KOPT-K1 (cell line): ENCODE measurements at regions not wholly inside any gene's neighbourhood (a gene's known extent, or its start where the extent isn't known, plus 50 kb on each side); places are given as distances from the start of the nearest gene placed in this dataset.

Experiments used
- H3K27ac ChIP-seq: fragments of 200-600 bp; sonication (generic); 2 replicates; pipeline ENCODE4 v1.5.1; 2016; ENCODE audit warnings: antibody characterized with exemption, mild to moderate bottlenecking, low read depth, low read length; ENCODE audit not compliant: poor library complexity, severe bottlenecking
- H3K36me3 ChIP-seq: fragments of 200-600 bp; sonication (generic); 2 replicates; pipeline ENCODE4 v1.5.1; 2017; ENCODE audit warnings: antibody characterized with exemption, mild to moderate bottlenecking, low read length, moderate library complexity; ENCODE audit not compliant: insufficient read depth
- H3K9me3 ChIP-seq: fragments of 200-600 bp; sonication (generic); 2 replicates; pipeline ENCODE4 v1.5.1; 2017; ENCODE audit warnings: antibody characterized with exemption, low read length, mild to moderate bottlenecking; ENCODE audit not compliant: insufficient read depth, poor library complexity, severe bottlenecking

DNA sequence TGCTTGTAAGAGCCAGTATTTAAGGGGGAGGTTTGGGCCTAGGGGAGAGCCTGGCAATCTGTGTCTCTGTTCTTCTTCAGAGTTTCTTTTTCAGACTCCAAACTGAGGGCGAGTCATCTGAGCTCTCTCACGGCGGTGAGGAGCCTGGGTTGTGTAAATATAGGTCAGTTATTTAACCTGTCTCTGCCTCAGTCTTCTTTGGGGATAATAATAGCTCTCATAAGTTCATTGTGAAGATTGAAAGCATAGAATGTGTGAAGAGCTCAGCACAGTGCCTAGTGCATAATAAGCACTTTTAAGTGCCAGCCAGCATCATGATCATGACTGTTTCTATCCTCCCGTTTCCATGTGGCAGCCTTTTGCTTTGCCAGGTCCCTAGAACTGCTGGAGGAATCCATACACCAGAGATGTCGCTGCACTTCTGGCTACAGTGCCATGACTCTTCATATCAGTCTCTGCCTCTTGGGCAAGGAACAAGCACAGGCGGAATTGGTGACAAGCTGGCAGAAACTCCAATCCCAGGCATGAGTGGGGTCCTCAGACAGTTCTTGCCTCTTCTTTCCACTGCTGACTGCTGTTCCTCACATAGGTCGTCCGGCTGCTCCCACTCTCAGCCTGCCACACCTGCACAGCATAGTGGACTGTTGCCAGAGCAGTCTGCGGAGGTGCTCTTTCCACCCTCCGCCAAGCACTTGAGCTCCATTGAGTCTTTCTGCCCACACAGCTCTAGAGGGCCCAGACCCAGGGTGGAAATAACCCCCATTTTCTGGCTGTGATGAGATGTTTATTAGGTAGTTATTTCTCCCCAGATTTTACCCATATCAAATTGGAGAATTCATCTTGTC is 103.7 kb upstream of the MAML3 start:
- Histone ChIP-seq H3K9me3 (no peaks in the 10 kb centered on the region), H3K27ac (no peak overlapping the region)

DNA sequence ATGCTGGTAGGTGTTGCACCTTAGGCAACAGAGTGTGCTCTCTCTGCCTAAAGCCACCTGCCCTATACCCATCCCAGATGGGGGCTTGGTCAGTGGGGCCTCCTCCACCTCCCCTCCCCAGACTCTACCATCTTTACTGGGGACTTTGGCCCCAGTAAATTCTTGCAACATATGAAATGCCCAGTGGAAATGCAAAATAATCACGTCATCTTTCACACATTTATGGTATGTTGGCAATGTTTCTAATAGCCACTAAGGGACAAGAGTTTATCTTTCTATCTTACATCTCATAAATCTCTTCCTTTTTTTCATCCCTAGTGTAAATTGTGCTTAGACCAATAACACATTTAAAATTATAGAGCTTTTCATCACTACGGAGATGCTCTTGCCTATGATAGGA is 103.0 kb upstream of the MAML3 start:
- H3K27ac ChIP-seq: no peak overlapping the region

More for the DNA sequence above, 103.7 kb upstream of the MAML3 start:
- no peaks in the 10 kb centered on the region for H3K36me3 ChIP-seq

DNA sequence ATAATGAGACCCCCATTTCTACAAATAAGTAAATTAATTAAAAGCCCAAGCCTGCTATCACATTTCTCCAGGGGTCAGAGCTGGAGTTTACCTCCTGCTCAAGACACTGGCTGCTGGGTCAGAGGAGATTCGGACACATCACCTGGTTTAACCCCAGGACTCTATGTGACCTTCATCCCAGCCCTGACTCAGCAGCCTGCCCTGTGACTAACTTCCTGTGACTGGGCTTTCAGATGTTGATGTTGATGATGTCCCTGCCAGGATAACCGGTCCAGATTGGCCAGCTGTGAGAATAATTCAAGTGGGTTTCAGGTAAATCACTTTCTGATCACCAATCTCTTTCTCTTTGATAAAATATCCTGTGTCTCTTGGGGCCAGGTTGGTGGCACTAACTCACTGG is 102.4 kb upstream of the MAML3 start:
- H3K9me3 ChIP-seq: no peaks in the 10 kb centered on the region
- no peaks in the 10 kb centered on the region for H3K36me3 ChIP-seq
- H3K27ac ChIP-seq: no peak overlapping the region

More for the DNA sequence above, 103.0 kb upstream of the MAML3 start:
- Histone ChIP-seq H3K36me3 (no peaks in the 10 kb centered on the region), H3K9me3 (no peaks in the 10 kb centered on the region)

DNA sequence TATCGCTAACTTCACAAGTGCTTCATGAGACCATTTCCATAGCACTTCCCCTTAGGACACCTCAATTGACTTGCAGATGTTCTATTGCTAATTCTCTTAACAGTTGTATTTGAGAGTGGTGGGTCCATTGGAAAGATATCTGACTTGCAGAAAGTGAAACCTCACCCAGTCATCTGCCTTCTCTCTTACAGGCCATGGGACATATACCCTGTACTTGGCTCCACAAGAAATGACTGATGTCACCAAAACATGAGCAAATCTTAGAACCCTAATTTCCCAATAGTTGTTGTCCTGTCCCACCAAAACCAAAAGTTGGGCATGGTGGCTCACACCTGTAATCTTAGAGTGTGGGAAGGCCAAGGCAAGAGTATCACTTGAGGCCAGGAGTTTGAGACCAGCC is 101.9 kb upstream of the MAML3 start:
- Histone ChIP-seq H3K27ac (no peak overlapping the region), H3K36me3 (no peaks in the 10 kb centered on the region), H3K9me3 (no peaks in the 10 kb centered on the region)

DNA sequence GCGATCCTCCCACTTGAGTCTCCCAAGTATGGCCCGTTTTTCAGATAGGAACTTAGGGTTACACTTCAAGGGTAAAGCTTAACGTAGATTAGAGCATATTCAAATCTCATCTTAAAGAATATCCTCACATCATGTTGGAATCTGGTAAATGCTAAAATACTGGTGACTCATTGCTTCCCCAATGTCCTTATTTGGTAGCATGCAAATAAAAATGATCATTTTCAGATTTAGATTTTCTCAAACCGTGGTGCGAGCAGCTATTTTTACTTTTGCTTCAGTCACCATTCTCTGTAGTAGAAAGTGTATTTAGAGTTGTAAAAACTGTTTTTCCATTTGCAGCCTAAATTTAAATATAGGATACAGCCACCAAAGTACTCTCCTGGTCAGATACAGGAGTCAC is 101.5 kb upstream of the MAML3 start:
- Histone ChIP-seq H3K9me3 (no peaks in the 10 kb centered on the region), H3K36me3 (no peaks in the 10 kb centered on the region), H3K27ac (no peak overlapping the region)

DNA sequence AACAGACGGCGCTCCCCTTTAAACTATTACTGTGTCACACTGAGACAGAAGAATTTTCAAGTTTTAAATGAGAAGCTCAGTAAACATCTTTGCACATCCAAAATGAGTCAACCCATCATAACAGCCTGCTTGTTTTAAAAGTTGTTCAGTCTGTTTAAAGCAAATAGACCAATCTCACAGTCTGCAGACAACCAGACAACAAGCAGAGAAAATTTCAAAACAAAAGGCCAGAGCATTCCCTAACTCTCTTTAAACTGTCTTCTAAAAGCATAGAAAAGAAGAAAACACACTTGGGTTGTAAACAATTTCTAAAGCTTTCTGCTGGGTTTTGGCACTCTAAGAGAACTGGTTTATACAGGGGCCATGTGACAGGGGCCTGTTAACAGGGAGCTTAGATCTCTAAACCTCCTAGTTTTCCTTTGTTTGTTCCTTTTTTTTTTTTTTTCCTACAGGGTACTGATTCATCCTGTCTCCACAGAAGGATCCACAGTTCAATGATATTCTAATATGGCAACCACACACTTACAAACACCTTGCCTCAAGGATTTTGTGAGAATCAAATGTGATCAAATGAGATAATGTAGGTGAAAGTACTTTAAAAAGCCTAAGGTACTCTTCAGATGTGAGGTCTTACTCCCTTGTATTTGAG is 100.8 kb upstream of the MAML3 start:
- Histone ChIP-seq H3K36me3 (no peaks in the 10 kb centered on the region), H3K27ac (no peak overlapping the region), H3K9me3 (no peaks in the 10 kb centered on the region)

DNA sequence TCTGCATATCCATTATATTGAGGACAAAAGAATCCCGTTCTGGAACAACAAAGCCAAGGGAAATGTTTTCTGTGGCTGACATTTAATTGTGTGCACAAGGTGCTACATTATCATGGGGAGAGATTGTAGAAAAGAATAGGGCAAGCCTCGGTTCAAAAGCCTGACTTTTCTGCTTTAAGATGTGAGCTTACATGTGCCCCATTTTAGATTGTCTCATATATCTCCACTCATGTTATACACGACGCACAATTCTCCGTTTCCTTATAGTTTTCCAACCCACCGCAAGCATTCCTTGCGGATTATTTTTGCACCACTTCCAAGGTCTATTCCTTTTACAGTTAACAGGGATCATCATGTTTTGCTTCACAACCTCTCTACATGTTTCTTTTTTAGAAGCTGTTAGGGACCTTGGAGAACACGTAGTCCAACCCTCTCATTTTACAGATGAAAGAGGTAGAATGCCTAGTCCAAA is 99.6 kb upstream of the MAML3 start:
- no peaks in the 10 kb centered on the region for H3K9me3 ChIP-seq
- no peaks in the 10 kb centered on the region for H3K36me3 ChIP-seq
- H3K27ac ChIP-seq: no peak overlapping the region

DNA sequence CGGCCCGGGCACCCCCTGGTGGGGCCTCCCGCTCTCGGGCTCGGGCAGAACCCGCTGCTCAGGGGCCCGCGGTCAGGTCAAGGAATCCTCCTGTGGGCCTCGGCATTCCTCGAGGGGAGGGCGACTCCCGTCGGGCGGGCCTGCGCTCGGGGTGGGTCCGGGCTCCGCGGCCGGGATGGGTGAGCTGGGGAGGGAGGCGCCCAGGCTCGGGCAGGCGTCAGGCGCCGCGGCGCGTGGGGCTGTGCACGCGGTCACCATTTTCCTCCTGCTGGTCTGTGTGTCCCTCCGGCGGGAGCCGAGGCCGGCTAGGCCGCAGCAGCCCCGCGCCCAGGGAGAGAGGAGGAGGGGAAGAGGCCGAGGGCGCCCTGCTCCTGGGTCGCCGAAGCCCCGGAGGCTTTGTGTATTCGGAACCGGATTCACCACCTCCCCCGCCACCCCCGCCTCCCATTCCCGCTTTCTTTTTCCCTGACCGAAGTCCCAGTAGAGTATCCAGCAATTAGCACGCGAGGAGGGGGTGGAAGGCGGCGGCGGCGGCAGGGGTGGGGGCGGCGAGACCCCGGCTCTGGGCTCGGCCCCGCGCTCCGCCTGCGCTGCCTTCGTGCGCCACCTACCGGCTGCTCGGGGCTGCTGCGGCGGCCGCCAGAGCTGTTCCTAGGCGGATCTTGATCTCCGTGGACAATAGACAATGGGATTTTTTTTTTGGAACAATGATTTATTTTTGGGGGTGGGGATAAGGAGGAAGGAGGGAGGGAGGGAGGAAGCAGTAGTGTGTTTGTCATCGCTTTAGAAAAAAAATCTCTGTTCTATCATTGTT is 99.0 kb upstream of the MAML3 start:
- Histone ChIP-seq H3K36me3 (no peaks in the 10 kb centered on the region), H3K27ac (peak overlapping the region; percentile 64), H3K9me3 (no peaks in the 10 kb centered on the region)

DNA sequence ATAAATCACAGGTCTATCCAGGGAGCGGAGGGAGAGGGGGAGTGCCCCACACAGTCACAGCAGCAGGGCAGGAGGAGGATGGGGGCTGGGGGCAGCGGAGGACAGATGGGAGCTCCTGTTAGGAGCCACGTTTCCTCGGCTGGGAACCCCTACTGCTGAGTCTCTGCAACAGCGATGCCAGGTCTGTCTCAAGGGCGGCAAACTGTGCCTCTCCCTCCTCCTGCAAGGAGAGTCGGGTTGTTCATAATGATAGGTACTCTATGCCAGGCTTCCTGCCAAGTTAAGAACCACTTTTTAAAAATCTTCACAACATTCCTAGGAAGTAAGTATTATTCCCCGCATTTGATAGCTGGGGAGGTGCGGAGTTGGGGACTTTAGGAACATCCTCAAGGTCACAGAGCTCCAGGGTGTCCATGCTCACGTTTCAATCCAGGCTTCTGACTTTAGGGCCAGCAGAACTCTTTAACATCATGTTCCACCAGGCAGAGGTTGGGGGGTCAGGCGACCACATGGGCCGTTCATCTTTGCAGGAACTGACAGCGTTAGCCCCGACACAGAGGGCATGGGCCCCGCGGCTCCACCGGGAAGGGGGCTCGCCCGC is 98.3 kb upstream of the MAML3 start:
- Histone ChIP-seq H3K9me3 (no peaks in the 10 kb centered on the region), H3K36me3 (no peaks in the 10 kb centered on the region), H3K27ac (peak overlapping the region; percentile 64)

DNA sequence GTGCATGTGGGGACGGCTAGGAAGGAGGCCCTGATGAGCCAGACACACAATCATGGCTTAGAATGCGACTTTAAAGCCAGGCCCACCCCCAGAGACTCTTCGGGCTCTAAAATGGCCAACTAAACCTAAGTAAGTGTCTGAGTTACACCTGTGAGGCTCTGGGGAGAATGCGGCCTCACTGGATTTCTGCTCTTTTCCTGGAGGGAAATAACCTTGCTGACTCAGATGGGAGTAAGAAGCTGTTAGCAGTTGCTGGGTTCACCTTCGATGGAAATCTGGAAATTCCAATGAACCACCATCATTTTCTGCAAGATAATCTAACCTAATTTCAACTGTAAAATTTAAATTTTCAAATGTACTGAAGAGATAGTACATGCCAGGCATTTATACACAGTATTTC is 97.6 kb upstream of the MAML3 start:
- H3K27ac ChIP-seq: no peak overlapping the region
- H3K36me3 ChIP-seq: no peaks in the 10 kb centered on the region
- no peaks in the 10 kb centered on the region for H3K9me3 ChIP-seq

DNA sequence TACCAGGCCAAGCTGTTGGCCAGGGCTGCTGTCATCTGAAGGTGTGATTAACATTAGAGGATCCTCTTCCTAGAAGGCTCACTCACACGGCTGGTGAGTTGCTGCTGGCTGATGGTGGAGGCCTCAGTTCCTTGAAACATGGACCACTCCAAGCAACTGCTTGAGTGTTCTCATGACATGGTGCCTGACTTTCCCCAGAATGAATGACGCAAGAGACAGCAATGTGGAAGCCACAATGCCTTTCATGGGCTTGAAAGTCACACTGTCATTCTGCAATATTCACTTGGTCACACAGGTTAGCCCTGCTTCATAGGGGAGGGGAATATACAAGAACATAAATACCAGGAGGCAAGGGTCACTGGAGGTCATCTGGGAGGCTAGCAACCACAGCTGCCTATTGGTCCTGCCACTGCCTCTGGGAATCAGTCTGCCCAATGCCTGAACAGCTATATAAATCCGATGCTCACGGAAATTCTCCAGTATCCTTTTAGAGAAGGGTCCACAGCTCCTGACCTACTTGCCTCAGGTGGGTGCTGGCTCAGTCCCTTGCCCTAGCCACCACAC is 97.1 kb upstream of the MAML3 start:
- H3K9me3 ChIP-seq: no peaks in the 10 kb centered on the region
- H3K27ac ChIP-seq: no peak overlapping the region
- H3K36me3 ChIP-seq: no peaks in the 10 kb centered on the region

DNA sequence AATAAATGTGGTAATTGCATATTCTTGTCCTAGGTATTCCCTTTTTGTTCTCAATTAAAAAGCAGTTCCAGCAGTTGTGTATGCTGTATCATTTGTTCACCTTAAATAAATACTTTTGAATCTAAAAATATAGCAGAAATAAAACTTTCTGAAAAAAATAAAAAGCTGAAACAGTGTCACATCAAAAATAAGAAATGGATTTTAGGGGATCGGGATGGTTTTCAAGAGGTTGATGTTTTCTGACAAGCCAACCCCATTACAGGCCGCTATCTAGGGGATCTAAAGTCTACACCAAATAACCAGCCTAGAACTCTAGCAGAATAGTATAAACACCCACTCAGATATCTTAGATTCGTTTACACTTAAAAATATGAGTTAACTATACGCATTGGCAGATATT is 95.4 kb upstream of the MAML3 start:
- Histone ChIP-seq H3K27ac (no peak overlapping the region), H3K36me3 (no peaks in the 10 kb centered on the region), H3K9me3 (no peaks in the 10 kb centered on the region)

DNA sequence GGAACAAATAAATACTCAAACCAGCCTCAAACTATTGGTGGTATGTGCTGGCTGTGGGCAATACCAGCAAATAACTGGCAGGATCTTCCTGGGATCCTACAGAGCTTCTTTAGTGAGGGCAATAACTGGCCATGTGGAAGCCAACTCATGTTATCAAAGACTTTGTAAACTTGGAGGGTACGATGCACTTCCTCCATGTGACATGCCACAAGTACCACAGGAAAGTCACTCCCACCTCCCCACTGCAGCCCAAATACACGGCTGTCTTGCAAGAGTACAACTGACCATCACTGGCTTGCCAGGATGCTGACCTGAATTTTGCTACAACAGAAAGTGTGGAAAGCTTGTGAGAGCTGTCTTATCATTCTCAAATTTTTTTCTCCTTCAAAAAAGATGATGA is 93.3 kb upstream of the MAML3 start:
- H3K9me3 ChIP-seq: no peaks in the 10 kb centered on the region
- H3K36me3 ChIP-seq: no peaks in the 10 kb centered on the region
- no peak overlapping the region for H3K27ac ChIP-seq

DNA sequence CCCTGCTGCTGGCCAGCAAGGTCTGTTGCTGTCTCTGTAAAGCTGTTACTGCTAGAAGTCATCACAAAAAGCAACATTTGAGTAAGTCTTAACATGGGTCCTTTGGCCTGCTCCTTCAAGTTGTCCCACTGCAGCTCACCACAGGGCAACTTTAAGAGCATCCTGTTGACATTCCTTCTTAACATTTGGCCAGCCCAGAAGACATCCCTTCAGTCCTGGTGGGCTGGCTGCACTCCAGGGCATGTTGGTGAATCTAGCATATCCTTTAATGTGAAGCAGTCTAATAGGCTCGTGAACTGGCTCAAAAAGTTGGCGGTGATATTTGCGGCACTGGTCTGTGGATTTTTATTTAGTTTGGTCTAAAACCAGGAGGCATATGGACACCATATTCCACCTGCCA is 92.2 kb upstream of the MAML3 start:
- no peaks in the 10 kb centered on the region for H3K9me3 ChIP-seq
- H3K36me3 ChIP-seq: no peaks in the 10 kb centered on the region

DNA sequence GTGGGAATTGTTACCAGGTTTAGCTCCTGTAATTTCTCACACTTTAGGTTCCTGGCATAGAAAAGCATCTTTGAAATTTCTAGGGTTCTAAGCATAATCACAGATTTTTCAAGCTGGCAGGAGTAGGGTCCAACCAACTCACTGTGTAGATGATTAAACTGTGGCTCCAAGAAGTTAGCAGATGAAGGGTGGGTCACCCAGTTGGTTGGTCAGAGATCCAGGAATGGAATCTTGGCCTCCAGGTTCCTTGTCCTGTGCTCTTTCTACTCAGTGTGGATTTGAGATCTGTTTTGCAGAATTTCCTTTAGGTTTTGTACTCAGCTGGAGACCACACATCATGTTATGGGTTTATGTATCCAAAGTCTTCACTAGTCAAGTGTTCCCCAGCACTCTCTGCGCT is 90.3 kb upstream of the MAML3 start:
- no peaks in the 10 kb centered on the region for H3K9me3 ChIP-seq
- H3K36me3 ChIP-seq: no peaks in the 10 kb centered on the region
- no peak overlapping the region for H3K27ac ChIP-seq

More for the DNA sequence above, 92.2 kb upstream of the MAML3 start:
- no peak overlapping the region for H3K27ac ChIP-seq
